ENCODE measurements at regions not wholly inside any gene's neighbourhood (a gene's known extent, or its start where the extent isn't known, plus 50 kb on each side); places are given as distances from the start of the nearest gene placed in this dataset.

DNA sequence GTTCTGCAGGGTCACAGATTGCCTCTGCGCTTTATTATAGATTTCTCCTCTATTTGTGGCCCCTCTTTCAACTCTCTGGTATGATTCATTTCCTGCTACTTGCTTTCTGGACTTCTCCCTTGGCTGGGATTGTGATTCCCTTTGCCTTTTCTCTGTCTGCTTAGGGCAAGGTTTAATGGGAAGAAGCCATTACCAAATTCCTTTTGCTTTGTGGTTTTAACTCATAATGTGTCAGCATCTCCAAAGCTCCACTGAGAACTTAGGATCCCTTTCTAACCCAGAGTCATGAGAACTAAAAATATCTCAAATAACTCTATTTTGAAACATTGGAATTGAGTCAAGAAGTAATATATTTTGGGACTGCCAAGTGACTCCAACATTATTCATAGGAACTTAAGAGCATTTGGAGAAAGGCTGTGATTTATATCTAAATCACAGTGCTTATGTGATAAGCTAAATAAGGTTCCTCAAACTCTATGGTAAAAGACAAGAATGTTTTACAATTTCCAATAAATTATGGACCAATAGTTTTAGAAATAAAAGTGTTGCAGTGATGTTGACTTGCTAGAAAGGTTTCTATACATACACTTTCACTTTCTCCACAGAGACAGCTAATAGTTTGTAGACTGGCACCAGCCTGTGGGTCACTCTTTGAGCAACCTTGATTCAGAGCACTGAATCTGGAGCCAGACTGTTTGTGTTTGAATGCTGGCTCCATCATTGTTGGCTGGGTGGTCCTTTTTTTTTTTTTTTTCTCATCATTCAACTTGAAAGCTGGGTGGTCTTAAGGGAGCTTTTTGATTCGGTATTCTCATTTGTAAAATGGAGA, 93.9 kb downstream of the DACT1 start:
- Histone ChIP-seq H3K36me3 (ENCODE audit: control insufficient read depth in 2 of 4, insufficient read depth in 4 of 4, low read length in 3 of 4) (no peaks in the 10 kb centered on the region), H3K27ac (ENCODE audit: low read depth, low read length) (no peak overlapping the region), H2BK15ac (ENCODE audit: low read length) (no peak overlapping the region), H2BK20ac (ENCODE audit: low read length) (no peak overlapping the region), H3K23ac (ENCODE audit: insufficient read length) (no peak overlapping the region), H3K4me2 (ENCODE audit: insufficient read depth in 1 of 2, low read depth in 2 of 2, low read length in 2 of 2) (no peak overlapping the region), H4K91ac (replicated peaks; ENCODE audit: insufficient read length, low read length) (no peak overlapping the region), H3K4me3 (ENCODE audit: extremely low read depth in 1 of 4, insufficient read depth in 2 of 4, low read depth in 3 of 4, low read length in 4 of 4) (no peak overlapping the region), H3K9ac (replicated peaks in 1 of 4; ENCODE audit: extremely low read depth in 1 of 4, low read depth in 3 of 4, low read length in 3 of 4) (no peak overlapping the region), H4K5ac (ENCODE audit: insufficient read length, low read depth, low read length) (no peak overlapping the region), H3K4ac (replicated peaks; ENCODE audit: insufficient read length, low read depth, low read length) (no peak overlapping the region), H3K27me3 (replicated peaks in 1 of 4; ENCODE audit: control insufficient read depth in 3 of 4, extremely low read depth in 1 of 4, insufficient read depth in 3 of 4, low read length in 3 of 4) (no peaks in the 10 kb centered on the region), H3K23me2 (ENCODE audit: low read depth, low read length) (no peaks in the 10 kb centered on the region), H2AFZ (ENCODE audit: low read length) (no peak overlapping the region), H2BK5ac (ENCODE audit: low read depth, low read length) (no peak overlapping the region), H3K9me3 (ENCODE audit: insufficient read depth in 2 of 2, low read depth in 1 of 2, low read length in 1 of 2) (no peaks in the 10 kb centered on the region), H3K79me2 (ENCODE audit: control insufficient read depth in 1 of 2, insufficient read depth in 2 of 2, low read length in 2 of 2) (no peaks in the 10 kb centered on the region), H3K18ac (ENCODE audit: extremely low read depth, low read length) (no peak overlapping the region), H4K8ac (ENCODE audit: extremely low read depth, insufficient read depth, low read length) (no peak overlapping the region), H3K79me1 (ENCODE audit: low read depth, low read length) (no peaks in the 10 kb centered on the region), H3K14ac (ENCODE audit: insufficient read length) (no peak overlapping the region), H2BK120ac (replicated peaks; ENCODE audit: low read depth, low read length) (no peak overlapping the region), H2BK12ac (ENCODE audit: low read depth, low read length) (no peak overlapping the region), H4K20me1 (replicated peaks in 1 of 2; ENCODE audit: control insufficient read depth in 1 of 2, insufficient read depth in 2 of 2, low read length in 2 of 2) (no peaks in the 10 kb centered on the region), H3K4me1 (replicated peaks in 1 of 4; ENCODE audit: control insufficient read depth in 3 of 4, insufficient read depth in 4 of 4, low read length in 3 of 4) (no peaks in the 10 kb centered on the region), H2AK5ac (ENCODE audit: low read depth, low read length) (no peak overlapping the region), H3K56ac (replicated peaks; ENCODE audit: insufficient read length, low read depth, low read length) (no peak overlapping the region)
- POLR2A ChIA-PET (ENCODE audit: partially characterized antibody): no interaction called here
- TF ChIP-seq TBP (IDR thresholded peaks at IDR 0.05; ENCODE audit: low read depth, low read length) (no peak), FOSL1 (IDR thresholded peaks at IDR 0.05; ENCODE audit: insufficient read depth, low read depth, low read length) (no peak)
- WGBS, 2 experiments (ENCODE audit: extremely low coverage in 1 of 2, insufficient coverage in 1 of 2, insufficient read length in 1 of 2, insufficient replicate concordance in 2 of 2, low coverage in 1 of 2, low lambda C conversion rate in 2 of 2, missing lambda C conversion rate in 1 of 2): 86% methylated on average over 2 of the region's 2 CpGs; no CpG with 5 or more reads in 1 of the 2 experiments
- FAIRE-seq: no peak
- CTCF ChIA-PET (ENCODE audit: partially characterized antibody): interaction anchor here (0.6 to 1.3 kb wide), 4 partner anchors 9 to 281 kb away, joined by 3 to 4 read pairs (median 4); no protein-coding TSS in a partner anchor
- no peak for DNase-seq (ENCODE audit: low read depth in 1 of 2, low spot score in 2 of 2)
